22Rv1 (cell line): ENCODE measurements at regions not wholly inside any gene's neighbourhood (a gene's known extent, or its start where the extent isn't known, plus 50 kb on each side); places are given as distances from the start of the nearest gene placed in this dataset.

Source experiments
- H3K27ac ChIP-seq: fragments of 450-650 bp; 2 replicates; pipeline ENCODE4 v1.5.1; 2017
- CTCF ChIP-seq: fragments of 450-650 bp; IDR thresholded peaks from 2 replicates; pipeline ENCODE4 v1.5.1; 2017; ENCODE audit warnings: mild to moderate bottlenecking
- ZFX ChIP-seq: fragments of 450-650 bp; IDR thresholded peaks from 2 replicates; pipeline ENCODE4 v1.6.1; 2017; ENCODE audit warnings: antibody characterized with exemption, borderline replicate concordance

- TF ChIP-seq CTCF: no peak
- no peak for TF ChIP-seq ZFX
- no peak overlapping the region for H3K27ac ChIP-seq
Measured at GRCh38 chr7:69328516-69328915, 269.8 kb upstream of the AUTS2 start.

DNA sequence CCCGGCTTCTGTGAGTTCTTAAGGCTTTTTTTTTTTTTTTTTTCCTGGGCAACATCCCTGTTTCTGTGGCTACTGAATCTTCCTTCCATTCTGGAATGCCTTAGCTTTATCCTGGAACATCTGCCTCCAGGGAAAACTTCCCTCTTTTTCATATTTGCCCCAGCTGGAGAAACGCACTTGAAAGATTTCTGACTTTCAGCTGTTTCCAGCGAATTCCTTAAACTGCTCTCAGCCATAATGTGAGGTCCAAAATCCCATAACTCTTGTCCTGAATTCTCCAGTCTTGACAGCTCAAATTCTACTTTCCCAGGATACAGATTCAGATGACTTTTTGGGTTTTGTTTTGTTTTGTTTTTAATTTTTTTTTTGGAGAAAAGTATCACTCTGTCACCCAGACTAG is 263.6 kb upstream of the AUTS2 start:
- TF ChIP-seq ZFX (no peak), CTCF (no peak)
- no peak overlapping the region for H3K27ac ChIP-seq

DNA sequence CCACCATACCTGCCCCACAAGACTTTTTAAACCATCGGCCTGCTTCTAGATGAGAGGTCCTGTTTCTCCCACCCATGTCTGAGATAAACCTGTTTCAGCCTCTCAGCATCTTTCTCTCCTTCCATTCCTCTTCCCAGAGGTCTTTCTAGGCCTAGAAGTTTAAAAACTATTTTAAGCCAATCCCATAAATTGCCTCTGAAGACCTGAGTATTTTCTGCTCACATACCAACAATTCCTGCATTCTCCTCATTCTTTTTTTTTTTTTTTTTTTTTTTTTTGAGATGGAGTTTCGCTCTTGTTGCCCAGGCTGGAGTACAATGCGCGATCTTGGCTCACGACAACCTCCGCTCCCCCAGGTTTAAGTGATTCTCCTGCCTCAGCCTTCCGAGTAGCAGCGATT is 262.9 kb upstream of the AUTS2 start:
- TF ChIP-seq CTCF: no peak
- no peak for TF ChIP-seq ZFX
- H3K27ac ChIP-seq: no peak overlapping the region

GRCh38 chr7:69336976-69337375 is 261.3 kb upstream of the AUTS2 start:
- TF ChIP-seq ZFX (no peak), CTCF (no peak)
- no peak overlapping the region for H3K27ac ChIP-seq

GRCh38 chr7:69338144-69338543 is 260.1 kb upstream of the AUTS2 start:
- TF ChIP-seq CTCF: no peak
- TF ChIP-seq ZFX: no peak
- no peak overlapping the region for H3K27ac ChIP-seq

DNA sequence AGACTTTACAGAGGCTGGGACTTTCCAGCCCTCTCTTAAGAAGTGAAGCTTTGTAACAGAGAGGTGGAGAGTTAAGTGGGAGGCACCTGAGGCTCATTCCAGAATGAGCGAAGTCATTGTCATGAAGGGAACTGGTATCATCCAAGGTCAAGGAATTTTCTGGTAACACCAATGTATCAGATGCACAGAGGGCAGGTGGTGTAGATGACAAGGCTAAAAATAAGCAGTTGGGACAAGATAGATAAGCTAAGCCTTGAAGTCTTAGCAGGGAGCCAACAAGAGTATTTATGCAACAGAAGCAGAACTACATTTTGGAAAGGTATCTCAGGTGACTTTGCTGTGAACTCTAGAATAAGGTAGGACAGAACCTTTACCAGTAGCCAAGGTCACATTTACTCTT is 257.0 kb upstream of the AUTS2 start:
- TF ChIP-seq CTCF (no peak), ZFX (no peak)
- no peak overlapping the region for H3K27ac ChIP-seq

- TF ChIP-seq CTCF (no peak), ZFX (no peak)
- no peak overlapping the region for H3K27ac ChIP-seq
Measured at GRCh38 chr7:69342154-69342884, 256.0 kb upstream of the AUTS2 start.
